Spinal cord (tissue), 9 donors: ENCODE measurements at regions not wholly inside any gene's neighbourhood (a gene's known extent, or its start where the extent isn't known, plus 50 kb on each side); places are given as distances from the start of the nearest gene placed in this dataset.
"Not testable (repeated sequence)": the region's sequence is repeated elsewhere in the genome, so short reads cannot be mapped to it uniquely, and the experiment has no call there.

ENCODE experiments used
- DNase-seq, 6 donors: peaks; one replicate each; pipeline versions ENCODE4 v3.0.0 to v3.0.0-alpha.2; 2013 to 2015; ENCODE audit warnings: low spot score in 6 of 6, low read depth in 4 of 6
- H3K27ac ChIP-seq: one replicate; pipeline ENCODE4 v1.5.1; 2013; ENCODE audit warnings: low read depth, low read length, control low read depth
- H3K27me3 ChIP-seq: one replicate; pipeline ENCODE4 v1.6.1; 2013; ENCODE audit warnings: low read length; ENCODE audit not compliant: control insufficient read depth, insufficient read depth
- H3K36me3 ChIP-seq: one replicate; pipeline ENCODE4 v1.6.1; 2013; ENCODE audit warnings: low read length; ENCODE audit not compliant: control insufficient read depth, insufficient read depth
- H3K4me1 ChIP-seq: one replicate; pipeline ENCODE4 v1.6.1; 2013; ENCODE audit warnings: low read length; ENCODE audit not compliant: control insufficient read depth, insufficient read depth
- H3K4me3 ChIP-seq: one replicate; pipeline ENCODE4 v1.5.1; 2013; ENCODE audit warnings: low read depth, low read length, control low read depth
- H3K9me3 ChIP-seq: one replicate; pipeline ENCODE4 v1.6.1; 2013; ENCODE audit warnings: low read length; ENCODE audit not compliant: control insufficient read depth, insufficient read depth
- WGBS: methylation state at CpG from one replicate; pipeline ENCODE4 v1.1.5; 2013; ENCODE audit warnings: missing lambda C conversion rate; ENCODE audit not compliant: insufficient coverage; 5-methylcytosine and 5-hydroxymethylcytosine counted together
- donor health status: healthy.

DNA sequence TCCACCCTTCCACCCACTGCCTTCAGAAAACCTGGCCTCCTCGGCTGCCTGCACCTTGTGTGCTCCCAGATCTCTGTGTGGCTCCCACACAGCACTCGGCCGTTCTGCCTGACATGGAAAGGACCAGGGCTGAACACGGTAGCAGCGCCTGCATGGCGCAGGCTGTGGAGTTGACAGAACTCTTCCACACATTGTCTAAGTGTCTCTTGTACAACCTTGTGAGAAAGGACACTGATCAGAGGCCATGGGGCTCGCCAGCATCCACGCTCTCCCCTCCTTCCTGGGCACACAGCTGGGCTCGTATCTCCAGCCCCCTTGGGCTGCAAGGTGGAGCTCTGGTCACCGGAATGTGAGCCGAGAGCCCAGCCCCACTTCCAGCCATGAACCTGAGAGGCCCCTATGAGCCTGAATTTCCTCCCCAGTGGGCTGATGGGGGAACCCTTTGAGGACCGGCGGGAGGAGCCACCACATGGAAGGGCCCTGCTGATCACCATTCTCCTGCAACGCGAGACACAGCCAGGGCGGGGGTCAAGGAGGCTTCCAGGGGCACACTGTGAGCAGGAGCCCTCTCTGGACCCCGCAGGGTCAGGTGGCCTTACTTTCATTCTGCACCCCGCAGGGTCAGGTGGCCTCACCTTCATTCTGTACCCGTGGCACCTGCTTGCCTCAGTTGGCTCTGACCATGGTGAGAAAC lies 314.2 kb upstream of the MYT1L start:
- Histone ChIP-seq H3K27me3 (no peaks in the 10 kb centered on the region), H3K4me1 (peaks cover 24% of the 10 kb centered on the region), H3K4me3 (no peak overlapping the region), H3K9me3 (peaks cover 3% of the 10 kb centered on the region), H3K27ac (no peak overlapping the region), H3K36me3 (no peaks in the 10 kb centered on the region)
- no peak for DNase-seq
- 86% methylated on average over 19 of the region's 19 CpGs for WGBS

DNA sequence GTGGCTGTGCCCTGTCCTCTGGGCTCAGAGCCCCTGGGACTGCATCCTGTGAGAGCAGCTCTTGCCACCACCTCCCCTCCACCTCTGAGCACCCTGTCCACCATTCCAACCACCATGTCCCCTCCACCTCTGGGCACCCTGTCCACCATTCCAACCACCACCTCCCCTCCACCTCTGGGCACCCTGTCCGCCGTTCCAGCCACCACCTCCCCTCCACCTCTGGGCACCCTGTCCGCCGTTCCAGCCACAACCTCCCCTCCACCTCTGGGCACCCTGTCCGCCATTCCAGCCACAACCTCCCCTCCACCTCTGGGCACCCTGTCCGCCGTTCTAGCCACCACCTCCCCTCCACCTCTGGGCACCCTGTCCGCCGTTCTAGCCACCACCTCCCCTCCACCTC lies 313.7 kb upstream of the MYT1L start:
- not testable (repeated sequence) for H3K9me3 ChIP-seq, H3K36me3 ChIP-seq, H3K27ac ChIP-seq, DNase-seq, H3K4me3 ChIP-seq, H3K27me3 ChIP-seq
- 89% methylated on average over 9 of the region's 9 CpGs for WGBS
- H3K4me1 ChIP-seq, result peaks cover 30% of the 10 kb centered on the region

DNA sequence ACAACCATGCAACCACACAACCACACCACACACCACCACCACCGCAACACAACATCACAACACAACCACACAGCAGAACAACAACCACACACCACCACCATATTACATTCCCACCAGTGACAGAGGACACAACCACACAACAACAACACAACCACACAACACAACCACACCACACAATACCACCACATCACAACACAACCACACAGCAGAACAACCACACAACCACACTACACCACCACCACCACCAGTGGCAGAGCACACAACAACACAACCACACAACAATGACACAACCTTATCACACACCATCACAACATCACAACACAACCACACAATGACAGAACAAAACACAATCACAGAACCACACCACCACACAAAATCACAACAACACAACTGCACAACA lies 313.0 kb upstream of the MYT1L start:
- H3K4me3 ChIP-seq, result no peak overlapping the region
- no peak for DNase-seq
- H3K27ac ChIP-seq, result no peak overlapping the region
- H3K36me3 ChIP-seq, result no peaks in the 10 kb centered on the region
- 100% methylated on average over 1 of the region's 1 CpG for WGBS
- H3K4me1 ChIP-seq, result peaks cover 37% of the 10 kb centered on the region
- no peaks in the 10 kb centered on the region for H3K27me3 ChIP-seq
- peaks cover 3% of the 10 kb centered on the region for H3K9me3 ChIP-seq

DNA sequence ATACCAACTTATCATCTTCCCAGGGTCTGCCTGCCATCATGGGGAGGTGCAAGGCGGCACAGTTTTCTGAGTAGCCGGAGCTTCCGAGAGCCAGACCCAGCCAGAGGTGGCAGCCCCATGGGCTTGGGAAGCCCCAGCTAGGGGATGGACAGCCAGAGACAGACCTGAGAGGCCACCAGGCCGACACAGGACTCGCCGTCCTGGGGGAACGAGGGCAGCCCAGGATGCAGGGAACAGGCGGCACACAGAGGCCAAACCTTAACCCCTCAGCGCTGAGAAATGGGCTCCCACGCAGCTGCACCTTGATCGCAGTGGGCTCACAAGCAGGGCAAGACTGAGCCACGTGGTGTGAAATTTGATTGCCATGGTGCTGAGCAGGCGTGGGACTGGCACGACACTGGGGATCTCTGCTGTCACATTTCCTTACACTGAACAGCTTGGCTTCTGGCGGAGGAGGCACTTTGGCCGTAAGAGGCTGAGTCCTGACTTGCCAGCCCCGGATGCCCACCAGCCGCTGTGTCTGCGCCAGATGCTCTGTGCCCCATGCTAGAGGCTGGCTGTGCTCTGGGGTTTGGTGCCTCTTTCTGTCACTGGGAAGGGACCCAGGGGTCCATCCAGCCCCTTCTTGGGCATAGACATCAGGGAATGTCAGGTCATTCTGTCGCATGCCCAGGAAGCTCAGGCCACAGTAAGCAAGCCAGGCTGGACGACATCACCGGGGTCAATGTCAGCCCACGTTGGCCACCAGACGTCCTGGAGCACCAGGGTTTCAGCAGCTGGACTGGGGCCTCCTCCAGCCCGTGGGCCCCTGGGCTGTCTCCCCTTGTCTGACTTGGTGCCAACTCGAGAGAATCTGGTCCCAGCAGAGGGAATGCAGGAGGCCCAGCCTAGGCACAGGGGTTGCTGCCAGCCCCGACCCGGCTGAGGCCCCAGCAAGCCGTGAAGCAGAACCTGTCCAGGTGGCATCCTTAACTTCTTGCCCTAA lies 312.1 kb upstream of the MYT1L start:
- Histone ChIP-seq H3K27ac (no peak overlapping the region), H3K27me3 (no peaks in the 10 kb centered on the region), H3K4me3 (no peak overlapping the region), H3K9me3 (peaks cover 3% of the 10 kb centered on the region), H3K36me3 (no peaks in the 10 kb centered on the region), H3K4me1 (peaks cover 43% of the 10 kb centered on the region)
- DNase-seq, result no peak
- WGBS, result 78% methylated on average over 29 of the region's 29 CpGs

DNA sequence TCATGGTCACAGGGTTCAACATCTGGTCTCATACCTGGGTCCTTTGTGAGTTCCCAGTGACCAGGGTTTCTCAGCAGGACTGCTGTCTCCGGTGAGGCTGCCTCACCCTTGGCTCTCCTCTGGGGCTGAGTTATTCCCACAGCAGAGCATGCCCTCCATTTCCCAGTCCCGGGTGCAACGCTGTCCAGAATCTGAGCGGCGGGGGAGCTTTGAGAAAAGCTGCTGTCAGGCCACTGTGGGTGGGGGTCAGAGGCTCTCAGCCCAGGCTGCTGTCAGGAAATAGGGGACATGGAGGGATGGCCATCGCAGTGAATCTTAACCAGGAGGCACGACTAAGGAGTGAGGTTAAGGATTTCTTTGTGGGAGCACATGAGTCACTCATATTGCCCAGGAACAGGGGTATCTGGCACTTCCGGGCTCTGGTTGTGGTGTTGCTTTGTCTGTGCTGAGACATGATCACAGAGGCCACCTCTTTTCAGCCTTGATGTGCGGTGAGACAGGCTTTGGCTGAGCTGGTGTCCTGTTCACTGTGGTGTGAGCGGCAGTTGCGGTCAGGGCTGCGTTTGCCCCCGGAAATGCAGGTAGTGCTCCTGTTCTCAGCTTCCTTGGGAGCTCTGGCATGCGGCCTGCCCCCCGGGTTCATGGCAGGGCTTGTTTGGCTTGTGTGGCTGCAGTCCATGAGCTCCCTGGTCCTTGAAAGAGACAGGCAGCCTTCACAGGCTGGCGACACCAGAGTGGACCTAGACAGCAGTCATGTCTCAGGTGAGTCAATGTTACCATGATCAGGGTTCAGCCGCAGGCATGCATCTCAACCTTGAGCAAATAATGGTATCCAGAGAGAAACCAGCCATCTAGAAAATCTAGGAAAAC lies 310.7 kb upstream of the MYT1L start:
- no peaks in the 10 kb centered on the region for H3K36me3 ChIP-seq
- H3K4me1 ChIP-seq, result peaks cover 56% of the 10 kb centered on the region
- H3K9me3 ChIP-seq, result no peaks in the 10 kb centered on the region
- no peak overlapping the region for H3K4me3 ChIP-seq
- H3K27ac ChIP-seq, result no peak overlapping the region
- no peak for DNase-seq
- WGBS, result 81% methylated on average over 16 of the region's 17 CpGs
- no peaks in the 10 kb centered on the region for H3K27me3 ChIP-seq

DNA sequence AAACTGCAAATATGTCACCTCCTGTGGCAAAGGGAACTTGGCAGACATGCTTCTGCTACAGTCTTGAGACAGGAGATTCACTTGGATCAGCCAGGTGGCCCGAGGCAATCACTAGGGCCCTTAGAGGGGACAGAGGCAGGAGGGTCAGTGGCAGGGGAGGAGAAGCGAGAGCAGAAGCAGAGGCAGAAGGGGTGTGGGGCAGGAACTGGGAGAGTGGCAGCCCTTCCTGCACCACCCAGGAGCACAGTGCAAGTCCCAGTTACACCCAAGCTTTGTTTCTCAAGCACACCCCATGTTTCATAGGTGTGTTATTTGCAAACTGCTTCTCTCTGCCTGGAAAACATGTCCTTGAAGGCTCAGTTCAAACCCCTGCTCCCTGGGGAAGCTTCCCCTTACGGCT lies 309.7 kb upstream of the MYT1L start:
- Histone ChIP-seq H3K36me3 (no peaks in the 10 kb centered on the region), H3K27ac (no peak overlapping the region), H3K4me3 (no peak overlapping the region), H3K27me3 (no peaks in the 10 kb centered on the region), H3K4me1 (peaks cover 57% of the 10 kb centered on the region), H3K9me3 (no peaks in the 10 kb centered on the region)
- WGBS, result 79% methylated on average over 3 of the region's 3 CpGs
- DNase-seq, result no peak

DNA sequence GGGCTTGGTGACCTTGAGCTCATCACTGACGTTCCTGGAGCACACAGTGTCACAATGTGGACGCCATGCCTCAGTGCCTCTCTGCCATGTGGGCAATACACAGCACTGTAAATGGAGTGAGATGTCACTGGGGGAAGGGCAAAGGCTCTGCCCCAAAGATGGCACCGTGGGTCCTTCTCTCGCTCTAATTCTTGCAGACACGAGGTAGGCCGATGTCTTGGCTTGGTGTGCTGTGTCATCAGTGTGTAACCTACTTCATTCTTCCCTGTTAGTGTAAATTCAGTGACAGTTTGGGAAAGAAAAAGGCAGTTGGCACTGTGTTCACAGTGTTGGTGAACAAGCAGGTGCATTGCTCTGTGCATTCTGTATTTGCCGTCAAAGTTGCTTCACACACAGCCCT lies 309.3 kb upstream of the MYT1L start:
- H3K4me3 ChIP-seq, result no peak overlapping the region
- 82% methylated on average over 4 of the region's 7 CpGs for WGBS
- H3K27me3 ChIP-seq, result no peaks in the 10 kb centered on the region
- peak in 1 of 6 donors; percentile 47 for DNase-seq
- no peak overlapping the region for H3K27ac ChIP-seq
- H3K9me3 ChIP-seq, result no peaks in the 10 kb centered on the region
- H3K4me1 ChIP-seq, result peaks cover 57% of the 10 kb centered on the region
- H3K36me3 ChIP-seq, result no peaks in the 10 kb centered on the region

DNA sequence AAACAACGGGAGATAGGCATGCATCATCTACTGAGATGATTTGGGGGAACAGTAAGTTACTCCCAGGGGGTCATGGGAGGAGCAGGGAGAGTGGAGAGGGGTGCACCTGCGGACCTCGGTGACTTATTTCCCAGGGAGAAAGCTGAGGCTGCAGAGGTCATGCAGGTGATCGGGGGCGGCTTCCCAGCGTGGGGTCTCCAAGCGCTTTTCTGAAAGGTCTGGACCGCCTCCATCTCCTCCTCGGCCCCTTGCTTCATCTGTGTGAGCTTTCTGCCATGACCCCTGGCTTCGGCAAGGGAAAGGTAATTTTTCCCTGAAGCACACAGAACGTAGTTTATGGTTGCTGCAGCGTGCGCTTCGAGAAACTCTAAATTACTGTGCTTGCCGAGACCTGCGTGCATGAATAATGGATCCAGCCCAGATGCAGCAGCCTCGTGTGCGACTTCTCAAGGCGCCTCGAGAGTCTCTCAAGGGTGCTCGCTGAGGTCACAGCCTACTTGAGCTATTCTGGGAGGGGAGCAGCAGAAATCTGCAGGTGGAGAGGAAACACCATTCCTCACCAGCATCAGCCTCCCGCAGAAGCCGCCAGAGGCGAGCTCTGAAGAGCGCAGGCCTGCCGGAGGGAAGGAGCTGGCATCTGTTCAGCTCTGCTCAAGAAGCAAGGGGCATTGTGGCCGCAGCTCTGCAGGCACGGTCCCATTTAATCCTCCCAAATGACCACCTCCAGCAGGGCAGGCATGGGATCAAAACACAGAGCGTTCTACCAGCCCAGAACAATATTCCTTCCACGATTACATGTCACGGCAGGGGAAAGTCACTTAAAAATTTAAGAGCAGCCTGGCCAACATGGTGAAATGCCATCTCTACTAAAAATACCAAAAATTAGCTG lies 308.4 kb upstream of the MYT1L start:
- H3K4me1 ChIP-seq, result peaks cover 57% of the 10 kb centered on the region
- H3K9me3 ChIP-seq, result no peaks in the 10 kb centered on the region
- 40% methylated on average over 28 of the region's 31 CpGs for WGBS
- DNase-seq, result peak in 2 of 6 donors; percentile 60 to 90
- H3K27me3 ChIP-seq, result no peaks in the 10 kb centered on the region
- H3K36me3 ChIP-seq, result no peaks in the 10 kb centered on the region
- peak overlapping the region; percentile 29 for H3K27ac ChIP-seq
- no peak overlapping the region for H3K4me3 ChIP-seq
